GM18867 (cell line): ENCODE measurements at regions not wholly inside any gene's neighbourhood (a gene's known extent, or its start where the extent isn't known, plus 50 kb on each side); places are given as distances from the start of the nearest gene placed in this dataset.
"Not testable (repeated sequence)": the region's sequence is repeated elsewhere in the genome, so short reads cannot be mapped to it uniquely, and the experiment has no call there.

ENCODE experiments used
- ATAC-seq: cut with Tn5 transposase; IDR thresholded peaks from one replicate; pipeline ENCODE4 v1.9.1; 2021; ENCODE audit warnings: mild to moderate bottlenecking, moderate library complexity; ENCODE audit not compliant: unreplicated experiment

DNA sequence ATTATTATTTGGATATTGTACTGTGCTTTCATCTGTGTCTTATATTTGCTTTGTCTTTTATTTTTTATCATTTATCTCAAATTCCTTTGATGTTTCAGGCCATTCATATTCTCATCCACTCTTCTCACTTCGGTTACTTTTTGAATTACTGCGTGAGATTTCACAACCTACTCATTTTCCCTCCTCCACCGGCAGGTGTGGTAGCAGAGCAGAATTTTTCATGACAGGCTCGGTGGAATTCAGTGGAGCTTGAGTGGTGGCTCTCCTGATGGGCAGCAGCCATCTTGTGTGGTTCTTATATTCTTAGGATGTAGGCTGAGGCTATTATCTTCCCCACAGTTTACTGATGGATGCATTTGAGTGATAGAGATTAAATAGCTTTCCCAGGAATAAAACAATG lies 92.3 kb upstream of the IVNS1ABP start:
- ATAC-seq: no peak

DNA sequence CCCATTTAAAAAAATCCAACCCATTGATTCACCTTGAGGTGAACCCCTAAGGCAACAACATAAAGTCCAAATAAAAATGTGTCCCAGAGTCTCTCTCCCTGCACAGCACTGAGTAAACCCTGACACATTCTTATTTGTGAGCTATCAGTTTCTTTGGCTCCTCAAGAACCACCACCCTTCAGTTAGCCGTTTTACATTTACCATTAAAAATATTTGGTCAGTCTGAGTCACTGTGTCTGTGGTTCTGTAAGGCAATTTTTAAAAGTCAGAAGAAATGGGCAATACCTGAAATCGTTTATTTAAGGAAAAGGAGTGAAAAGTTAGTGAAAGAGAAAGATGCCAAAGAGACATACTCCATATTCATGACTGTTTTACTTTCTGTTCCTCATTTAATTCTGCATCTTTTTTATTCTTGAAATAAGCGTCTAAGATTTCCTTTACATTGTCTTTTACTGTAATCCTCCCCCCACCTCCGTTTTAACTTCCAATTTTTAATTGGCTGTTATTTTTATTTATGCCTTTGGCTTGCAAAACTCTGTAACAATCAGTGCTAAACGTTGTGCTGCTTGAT lies 91.7 kb upstream of the IVNS1ABP start:
- no peak for ATAC-seq

GRCh38 chr1:185406691-185407009 lies 89.6 kb upstream of the IVNS1ABP start:
- ATAC-seq: no peak

DNA sequence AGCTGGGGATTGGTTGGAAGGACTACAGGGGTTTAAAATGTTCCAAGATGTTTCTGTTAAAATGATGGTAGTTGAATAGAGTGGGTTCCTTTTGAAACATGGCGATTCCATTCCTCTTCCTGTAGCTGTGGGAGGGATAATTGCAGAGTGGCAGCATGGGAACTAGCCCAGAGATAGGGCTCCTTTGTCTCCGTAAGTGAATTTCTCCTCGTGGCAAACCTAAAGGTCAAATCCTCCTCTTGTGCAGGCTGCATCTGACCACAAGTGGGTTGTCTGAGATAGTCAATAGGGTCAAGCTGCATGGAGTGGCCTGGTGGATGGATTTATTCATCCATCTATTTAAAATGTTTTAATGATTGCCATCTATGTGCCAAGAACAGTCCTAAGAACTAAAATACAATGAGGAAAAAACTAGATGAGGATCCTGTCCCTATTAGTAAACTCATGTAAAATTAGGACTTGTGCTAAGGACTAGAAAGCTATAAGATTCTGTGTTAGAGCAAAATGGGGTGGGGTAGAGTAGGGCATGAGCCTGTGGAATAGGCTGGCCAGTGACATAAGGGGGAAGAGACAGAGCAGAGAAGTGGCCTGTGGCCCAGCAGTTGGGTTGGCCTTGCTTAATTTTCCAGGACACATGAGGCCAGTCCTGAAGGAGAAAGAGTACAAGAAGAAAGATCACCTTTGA lies 89.1 kb upstream of the IVNS1ABP start:
- ATAC-seq: no peak

DNA sequence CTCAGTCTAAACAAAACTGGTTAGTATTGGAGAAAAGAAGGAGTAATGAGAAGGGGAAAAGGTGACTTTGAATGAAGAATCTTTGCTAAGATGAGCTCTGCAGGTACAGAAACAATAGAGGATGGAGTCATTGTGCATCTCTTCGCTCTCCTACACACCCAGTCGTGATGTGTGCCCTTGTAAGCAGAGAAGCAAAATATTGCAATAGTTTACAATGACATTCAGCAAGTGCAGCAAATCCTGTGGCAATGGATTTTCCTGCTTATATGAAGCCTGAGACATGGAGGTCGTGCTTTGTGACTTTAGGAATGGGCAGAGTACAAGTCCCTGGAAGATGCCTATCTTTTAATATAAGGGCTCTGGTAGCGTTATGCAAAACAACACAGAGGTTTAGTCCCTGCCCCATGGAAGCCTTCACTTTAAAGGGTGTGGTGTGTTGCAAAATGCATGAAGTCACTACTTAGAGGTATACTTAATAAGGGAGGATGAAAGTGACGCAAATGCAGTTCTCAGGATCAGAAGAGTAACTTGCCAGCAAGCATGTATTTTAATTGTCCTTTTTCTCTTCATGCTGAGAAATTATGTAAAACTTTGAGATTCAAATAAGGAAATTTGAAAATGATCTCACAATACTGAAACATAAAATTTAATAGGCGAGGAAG lies 88.0 kb upstream of the IVNS1ABP start:
- ATAC-seq: no peak

GRCh38 chr1:185404291-185404690 lies 87.2 kb upstream of the IVNS1ABP start:
- ATAC-seq: no peak

DNA sequence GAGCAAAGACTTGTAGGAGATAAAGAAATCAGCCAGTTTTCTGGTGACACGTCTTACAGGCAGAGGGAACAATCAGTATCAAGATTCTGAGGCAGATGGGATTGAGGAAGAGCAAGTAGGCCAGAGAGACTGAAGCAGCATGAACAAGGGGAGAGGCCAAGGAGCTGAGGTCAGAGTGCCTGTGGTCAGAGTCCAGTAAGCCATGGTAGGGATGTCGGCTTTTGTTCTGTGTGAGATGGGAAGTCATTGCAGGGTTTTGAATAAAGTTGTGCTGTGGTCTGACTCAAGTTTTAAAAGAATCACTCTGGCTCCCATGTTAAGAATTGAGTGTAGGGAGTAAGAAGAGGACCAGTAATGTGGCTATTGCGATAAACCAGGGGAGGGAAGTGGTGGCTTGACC lies 85.9 kb upstream of the IVNS1ABP start:
- ATAC-seq: no peak

- no peak for ATAC-seq
Measured at GRCh38 chr1:185401019-185401418, 84.0 kb upstream of the IVNS1ABP start.

- no peak for ATAC-seq
Measured at GRCh38 chr1:185400052-185400451, 83.0 kb upstream of the IVNS1ABP start.

- ATAC-seq: peak; percentile 69
Measured at GRCh38 chr1:185398599-185398998, 81.6 kb upstream of the IVNS1ABP start.

- peak; percentile 71 for ATAC-seq
Measured at GRCh38 chr1:185398022-185398421, 81.0 kb upstream of the IVNS1ABP start.

GRCh38 chr1:185397183-185397582 lies 80.1 kb upstream of the IVNS1ABP start:
- ATAC-seq: no peak

DNA sequence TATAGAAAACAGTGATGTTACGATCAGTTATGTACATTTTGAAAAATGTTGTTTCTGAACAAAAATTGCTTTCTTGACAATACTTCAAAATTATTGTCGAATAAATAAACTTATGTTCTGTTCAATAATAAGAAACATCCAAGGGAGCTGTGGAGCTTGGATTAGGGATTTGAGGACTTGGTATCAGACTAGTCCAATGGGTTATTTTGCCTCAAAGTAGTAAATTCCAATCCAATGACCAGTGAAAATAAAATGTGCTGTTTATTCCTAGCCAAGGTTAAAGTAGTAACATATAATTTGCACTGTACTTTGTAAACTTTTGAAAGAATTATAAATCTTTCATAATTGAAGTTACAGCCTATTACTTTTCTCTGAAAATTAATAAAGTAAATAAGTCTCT lies 79.1 kb upstream of the IVNS1ABP start:
- no peak for ATAC-seq

- no peak for ATAC-seq
Measured at GRCh38 chr1:185393815-185394214, 76.8 kb upstream of the IVNS1ABP start.

DNA sequence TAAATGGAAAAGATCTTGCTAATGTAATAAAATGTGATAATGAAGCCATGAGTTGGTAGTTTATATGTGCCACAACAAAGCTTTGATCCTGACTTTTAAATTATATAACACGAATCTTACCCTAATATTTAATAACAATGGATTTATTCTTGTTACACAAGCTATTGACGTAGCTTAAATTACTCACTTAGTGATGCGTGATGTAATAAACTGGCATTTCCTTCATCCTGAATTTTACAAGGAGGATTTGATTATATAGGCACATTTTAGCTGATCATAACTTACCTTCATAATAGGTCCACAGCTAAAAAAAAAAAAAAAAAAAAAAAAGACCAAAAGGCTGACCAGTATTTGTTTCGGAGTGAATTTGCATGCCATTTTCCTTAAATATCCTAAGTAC lies 76.2 kb upstream of the IVNS1ABP start:
- no peak for ATAC-seq

- no peak for ATAC-seq
Measured at GRCh38 chr1:185388815-185389214, 71.8 kb upstream of the IVNS1ABP start.

DNA sequence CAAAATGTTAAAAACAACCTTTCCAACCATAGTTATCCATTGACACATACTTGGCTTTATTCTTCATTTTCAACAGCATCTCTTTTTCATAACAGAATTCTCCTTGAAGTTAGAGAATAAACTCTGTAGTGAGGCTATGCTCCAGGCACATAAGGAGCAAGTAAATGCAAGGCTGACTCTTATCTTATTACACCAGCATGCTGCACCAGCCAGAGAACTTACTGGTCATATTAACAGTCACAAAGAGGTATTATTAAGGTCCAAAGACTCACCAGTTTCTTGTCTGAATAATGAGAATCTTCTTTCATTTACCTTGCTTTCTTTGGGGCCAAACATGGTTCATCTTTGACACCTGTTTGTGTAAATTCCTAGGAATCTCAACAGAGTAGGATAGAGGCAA lies 71.3 kb upstream of the IVNS1ABP start:
- ATAC-seq: no peak

DNA sequence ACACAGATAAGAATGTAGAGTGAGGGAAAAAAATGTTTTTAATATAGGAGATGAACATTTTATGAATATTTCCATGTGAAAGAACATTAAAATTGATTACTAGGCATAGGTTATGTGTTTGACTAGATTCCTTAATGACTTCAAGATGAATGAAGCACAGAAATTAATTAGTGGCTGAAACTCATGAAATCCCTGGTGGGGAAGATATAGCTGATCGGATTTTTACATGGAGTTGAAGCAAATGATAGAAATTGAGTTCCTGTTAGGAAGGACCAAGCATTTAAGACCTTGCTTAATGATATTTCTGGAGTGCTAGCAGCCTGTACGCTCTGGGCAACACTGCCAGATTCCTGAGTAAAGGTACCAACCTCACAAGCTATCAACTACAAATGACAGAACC lies 68.9 kb upstream of the IVNS1ABP start:
- ATAC-seq: no peak

- ATAC-seq: not testable (repeated sequence)
Measured at GRCh38 chr1:185383805-185384204, 66.8 kb upstream of the IVNS1ABP start.

- ATAC-seq: no peak
Measured at GRCh38 chr1:185377831-185378230, 60.8 kb upstream of the IVNS1ABP start.

- ATAC-seq: no peak
Measured at GRCh38 chr1:185376840-185377635, 60.0 kb upstream of the IVNS1ABP start.

- no peak for ATAC-seq
Measured at GRCh38 chr1:185376288-185376687, 59.2 kb upstream of the IVNS1ABP start.
